HG03066 (cell line): ENCODE measurements at regions not wholly inside any gene's neighbourhood (a gene's known extent, or its start where the extent isn't known, plus 50 kb on each side); places are given as distances from the start of the nearest gene placed in this dataset.

Source experiments
- ATAC-seq: cut with Tn5 transposase; IDR thresholded peaks from one replicate; pipeline ENCODE4 v1.9.1; 2021; ENCODE audit warnings: low read depth; ENCODE audit not compliant: unreplicated experiment

GRCh38 chr6:14732844-14733757 lies 512.8 kb upstream of the JARID2 start:
- no peak for ATAC-seq

- no peak for ATAC-seq
These were observed 511.8 kb upstream of the JARID2 start for GRCh38 chr6:14734052-14734415.

DNA sequence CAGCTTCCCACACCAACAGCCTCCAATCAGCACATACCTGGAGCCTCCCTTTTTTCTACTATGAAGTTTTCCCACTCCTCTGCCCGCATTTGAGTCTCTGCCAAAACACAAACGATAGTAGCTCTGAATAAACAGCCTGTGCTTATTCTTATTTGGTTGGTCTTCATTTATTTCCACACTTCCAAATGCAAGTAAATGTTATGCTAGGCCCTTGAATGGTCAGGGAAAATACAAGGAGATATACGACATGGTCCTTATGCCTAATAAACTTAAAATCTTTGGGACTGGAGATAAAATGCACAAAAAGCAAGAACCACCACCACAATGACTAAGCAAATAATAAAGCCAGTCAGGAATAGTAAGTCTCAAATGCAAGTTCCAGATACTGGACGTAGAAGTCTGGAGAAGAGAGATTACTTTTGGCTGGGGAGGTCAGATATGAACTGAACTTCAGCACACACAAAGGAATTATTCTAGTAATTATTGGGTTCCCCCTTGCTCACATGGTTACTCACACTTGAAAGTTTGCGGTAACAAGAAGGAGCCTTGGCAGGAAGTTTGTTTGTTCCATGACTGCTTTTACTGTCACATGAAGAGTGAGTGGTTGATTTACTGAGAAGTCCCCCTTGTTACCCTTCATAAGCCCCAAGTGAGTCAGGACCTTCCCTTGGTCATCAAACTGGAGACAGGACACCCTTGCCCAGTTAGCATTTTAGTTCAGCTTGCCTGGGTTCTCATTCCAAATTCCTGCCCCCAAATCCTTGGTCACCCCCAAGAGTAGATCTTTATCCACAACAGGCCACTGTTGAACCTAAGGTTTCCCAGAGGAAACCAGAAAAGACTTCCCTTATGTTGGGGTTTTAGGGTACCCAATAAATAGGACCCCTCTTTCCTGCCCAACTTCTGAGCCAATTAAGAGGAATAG lies 511.2 kb upstream of the JARID2 start:
- peak; percentile 90 for ATAC-seq

DNA sequence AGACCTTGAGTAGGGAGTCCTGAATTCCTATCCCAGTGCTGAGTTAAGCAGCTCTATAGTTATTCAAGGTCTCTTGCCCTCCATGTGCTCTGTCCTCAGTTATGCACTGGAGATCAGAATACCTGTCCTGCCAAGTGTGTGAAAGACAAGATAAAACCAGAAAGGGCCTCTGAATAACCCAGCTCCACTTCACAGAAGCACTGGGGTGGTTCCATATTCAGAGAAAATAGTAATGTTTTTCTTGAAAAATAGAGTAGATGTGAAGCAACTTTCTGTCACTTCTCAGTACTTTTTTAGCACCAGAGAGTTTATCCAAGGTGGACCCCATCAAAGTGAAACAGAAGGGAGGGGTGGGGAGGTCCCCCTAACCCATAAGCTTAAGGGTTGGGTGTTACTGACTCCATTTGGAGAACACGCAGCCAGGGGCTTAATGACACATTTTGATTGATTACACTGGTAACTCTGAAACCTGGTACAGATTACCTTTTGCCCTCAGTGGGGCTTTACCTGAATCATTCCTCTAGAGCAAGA lies 509.8 kb upstream of the JARID2 start:
- no peak for ATAC-seq

GRCh38 chr6:14736554-14736953 lies 509.3 kb upstream of the JARID2 start:
- ATAC-seq, result no peak

DNA sequence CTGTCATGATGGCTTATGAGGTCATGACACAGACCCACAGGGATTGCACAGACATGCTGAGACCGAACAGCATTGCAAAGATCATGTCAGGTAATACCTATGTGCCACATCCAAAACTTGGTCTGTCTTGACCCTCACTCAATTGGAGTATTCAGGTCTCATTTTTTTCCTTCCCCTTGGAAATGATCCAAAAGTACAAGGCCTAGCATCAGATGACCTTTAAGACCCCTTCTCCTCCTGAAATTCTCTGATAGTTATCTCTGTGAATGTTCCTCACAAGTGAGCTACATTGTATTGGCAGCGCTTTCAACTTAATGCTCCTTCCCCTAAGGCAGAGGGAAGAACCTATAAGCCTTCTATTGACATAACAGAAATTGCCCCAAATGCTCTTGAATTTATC lies 507.4 kb upstream of the JARID2 start:
- no peak for ATAC-seq

- no peak for ATAC-seq
These were observed 506.9 kb upstream of the JARID2 start for GRCh38 chr6:14738933-14739332.

- no peak for ATAC-seq
These were observed 506.0 kb upstream of the JARID2 start for GRCh38 chr6:14739827-14740226.

- ATAC-seq, result no peak
These were observed 503.7 kb upstream of the JARID2 start for GRCh38 chr6:14742171-14742570.

GRCh38 chr6:14742680-14743079 lies 503.2 kb upstream of the JARID2 start:
- no peak for ATAC-seq

- ATAC-seq, result no peak
These were observed 502.8 kb upstream of the JARID2 start for GRCh38 chr6:14743144-14743473.

DNA sequence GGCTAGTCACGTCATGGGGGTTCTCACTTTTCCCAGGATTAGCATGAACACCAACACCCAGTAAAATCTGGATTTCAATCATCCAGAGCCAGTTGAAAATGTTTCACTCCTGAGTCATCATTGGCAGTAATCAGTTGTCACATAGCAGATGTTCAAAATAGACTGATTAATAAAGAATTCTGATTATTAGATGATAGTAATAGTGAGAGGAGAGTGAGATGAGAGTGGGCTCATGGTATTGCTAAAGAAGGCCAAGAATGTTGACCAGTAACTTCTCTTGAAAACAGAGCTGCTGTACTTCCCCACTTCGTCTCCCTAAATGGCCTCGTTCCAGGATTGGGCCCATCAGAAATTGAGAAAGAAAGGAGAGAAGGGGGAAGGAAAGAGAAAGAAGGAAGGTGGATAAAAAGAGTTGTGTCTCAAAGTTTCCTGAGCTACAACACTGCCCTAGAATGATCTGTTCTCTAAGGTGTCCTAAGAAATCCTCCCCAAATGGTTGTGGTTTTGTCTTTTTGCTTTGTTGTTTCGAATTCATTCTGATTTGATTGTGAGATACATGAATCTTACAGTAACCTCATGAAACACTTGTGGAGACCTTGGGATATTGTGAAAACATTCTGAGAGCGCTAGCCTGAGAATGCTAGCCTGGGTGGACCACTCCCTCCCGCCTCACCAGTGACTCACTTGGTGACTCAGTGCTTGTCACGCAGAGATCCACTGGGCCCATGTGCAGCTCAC lies 502.2 kb upstream of the JARID2 start:
- ATAC-seq, result no peak

DNA sequence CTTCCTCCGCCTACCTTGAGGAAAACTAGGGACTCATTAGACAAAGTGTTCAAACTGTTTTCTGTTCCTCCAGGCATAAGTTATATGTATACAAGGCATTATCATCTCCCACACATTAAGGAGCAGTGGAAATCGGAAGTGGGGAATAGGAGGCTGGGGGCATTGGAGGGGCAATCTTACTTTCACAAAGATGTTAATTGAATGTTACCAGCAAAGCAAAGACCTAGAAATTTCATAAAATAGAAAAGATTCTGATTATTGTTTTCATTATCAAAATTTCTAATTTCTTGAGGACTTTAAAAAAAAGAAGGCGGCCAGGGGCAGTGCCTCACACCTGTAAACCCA lies 501.7 kb upstream of the JARID2 start:
- no peak for ATAC-seq

DNA sequence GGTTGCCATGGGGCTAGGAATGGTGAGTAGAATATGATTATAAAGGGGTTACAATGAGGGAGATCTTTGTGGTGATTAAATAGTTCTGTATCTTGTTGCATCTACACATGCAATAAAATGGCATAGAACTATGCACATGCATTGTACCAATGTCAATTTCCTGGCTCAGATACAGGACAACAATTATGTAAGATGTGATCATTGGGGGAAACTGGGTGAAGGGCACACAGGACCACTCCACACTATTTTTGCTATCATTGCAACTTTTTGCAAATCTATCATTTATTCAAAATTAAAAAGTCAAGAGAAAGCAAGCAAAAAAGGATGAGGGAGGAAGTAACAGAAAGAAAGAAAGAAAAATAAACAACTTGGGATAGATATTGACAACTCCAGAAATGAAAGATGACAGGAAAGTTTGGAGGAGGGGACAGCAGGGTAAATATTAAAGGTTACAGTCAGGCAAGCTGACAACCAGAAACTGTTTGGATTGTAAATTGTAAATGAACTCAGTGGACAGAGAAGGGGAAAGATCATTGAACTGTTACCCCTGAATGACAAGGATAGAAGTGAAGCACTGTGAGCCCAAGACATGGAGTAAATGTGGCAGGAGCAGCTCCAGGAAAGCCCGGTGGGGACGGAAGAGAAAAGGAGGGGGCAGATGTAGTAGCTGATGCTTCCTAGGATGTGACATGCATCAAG lies 499.6 kb upstream of the JARID2 start:
- no peak for ATAC-seq

DNA sequence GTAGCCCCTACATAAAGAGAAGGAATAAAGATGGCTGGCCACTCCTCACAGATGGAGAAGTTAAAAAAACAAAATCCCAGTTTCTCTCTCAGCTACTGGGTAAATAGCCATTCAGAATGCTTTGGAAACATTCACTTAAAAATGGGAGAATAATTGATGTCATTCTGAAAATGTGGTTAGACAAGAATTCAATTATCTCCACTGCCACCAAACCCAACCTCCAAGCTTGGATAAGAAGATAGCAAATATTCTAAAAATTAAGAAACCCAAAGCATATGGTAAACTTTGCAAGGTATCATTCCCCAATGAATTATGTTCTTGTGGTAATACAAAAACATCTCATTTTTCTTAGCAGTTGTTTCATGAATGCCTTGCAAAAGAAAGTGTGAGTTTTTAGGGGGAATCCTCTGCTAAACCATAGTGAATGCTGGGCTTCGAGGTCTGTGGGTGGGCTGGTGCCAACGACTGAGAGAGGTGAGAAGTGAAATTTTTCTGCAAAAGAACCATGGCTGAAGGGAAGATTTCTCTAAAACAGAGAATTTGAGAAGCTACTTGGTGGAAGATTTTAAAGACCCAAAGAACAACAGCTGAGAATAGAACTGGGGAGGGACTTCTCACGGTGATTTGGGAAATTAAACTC lies 497.9 kb upstream of the JARID2 start:
- ATAC-seq, result no peak

DNA sequence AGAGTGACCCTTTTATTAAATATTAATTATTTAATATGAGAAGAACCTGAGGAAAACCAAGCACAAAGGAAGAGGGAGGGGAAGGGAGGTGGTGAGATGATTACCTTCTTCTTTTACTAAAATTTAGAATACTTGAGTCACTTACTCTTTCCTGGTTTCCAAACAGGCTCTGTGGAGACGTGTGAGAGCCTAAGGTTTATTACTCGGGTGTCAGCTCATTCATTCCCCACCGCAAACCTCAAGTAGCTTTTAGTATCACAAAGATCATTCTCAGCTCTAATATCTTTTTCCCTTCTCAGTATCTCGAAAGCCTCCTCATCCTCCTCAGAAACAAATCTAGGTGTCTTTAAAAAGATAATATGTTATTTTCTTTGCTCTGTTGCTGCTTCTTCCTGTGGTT lies 497.2 kb upstream of the JARID2 start:
- ATAC-seq, result no peak

DNA sequence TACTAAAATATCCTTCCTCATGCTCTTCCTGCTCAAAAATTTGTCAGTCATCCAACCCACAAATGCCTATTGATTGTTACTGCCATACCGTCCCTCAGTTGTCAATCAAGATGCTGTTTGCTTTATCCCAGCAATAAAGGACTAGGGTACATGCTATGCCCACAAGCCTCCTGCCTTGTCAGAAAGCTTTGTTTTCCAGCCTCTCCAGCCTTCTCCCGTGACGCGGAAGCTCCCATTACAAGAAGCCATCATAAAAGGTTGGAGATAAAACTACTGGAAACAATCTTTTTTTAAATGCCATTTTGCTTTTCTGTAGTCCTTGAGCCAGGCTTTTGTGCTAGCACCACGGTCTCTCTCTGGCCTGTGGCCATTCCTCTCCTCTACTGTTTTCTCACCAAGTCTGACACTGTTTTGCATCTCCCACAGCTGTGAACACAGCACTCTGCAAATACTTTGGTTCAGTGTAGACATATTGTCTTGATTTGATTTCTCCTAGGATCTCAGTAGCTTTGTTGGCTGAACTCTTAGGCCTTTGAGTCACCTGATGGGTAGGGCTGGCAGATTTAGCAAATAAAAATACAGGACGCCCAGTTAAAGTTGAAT lies 495.7 kb upstream of the JARID2 start:
- no peak for ATAC-seq

- no peak for ATAC-seq
These were observed 494.2 kb upstream of the JARID2 start for GRCh38 chr6:14751645-14752175.
